ENCODE measurements at regions not wholly inside any gene's neighbourhood (a gene's known extent, or its start where the extent isn't known, plus 50 kb on each side); places are given as distances from the start of the nearest gene placed in this dataset.

DNA sequence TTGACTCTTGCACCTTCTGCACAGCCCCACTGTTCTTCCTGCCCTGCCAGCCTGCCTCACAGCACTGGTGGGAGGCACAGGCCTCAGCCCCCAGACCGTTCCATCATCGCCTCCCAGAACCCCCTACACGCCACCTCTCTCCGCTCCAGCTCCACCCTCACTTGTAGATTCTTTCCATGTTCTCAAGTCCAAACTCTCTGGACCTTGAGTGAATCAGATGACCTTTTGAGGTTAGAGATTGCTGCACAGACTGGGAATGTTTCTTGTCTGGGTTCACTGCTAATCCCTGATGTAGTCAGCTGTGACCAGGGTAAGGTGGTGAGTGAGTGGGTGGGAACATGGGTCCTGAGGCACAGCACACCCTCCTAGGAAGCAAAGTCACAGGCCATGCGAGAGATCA lies 272.4 kb downstream of the IRF8 start:
- no peak for FAIRE-seq

DNA sequence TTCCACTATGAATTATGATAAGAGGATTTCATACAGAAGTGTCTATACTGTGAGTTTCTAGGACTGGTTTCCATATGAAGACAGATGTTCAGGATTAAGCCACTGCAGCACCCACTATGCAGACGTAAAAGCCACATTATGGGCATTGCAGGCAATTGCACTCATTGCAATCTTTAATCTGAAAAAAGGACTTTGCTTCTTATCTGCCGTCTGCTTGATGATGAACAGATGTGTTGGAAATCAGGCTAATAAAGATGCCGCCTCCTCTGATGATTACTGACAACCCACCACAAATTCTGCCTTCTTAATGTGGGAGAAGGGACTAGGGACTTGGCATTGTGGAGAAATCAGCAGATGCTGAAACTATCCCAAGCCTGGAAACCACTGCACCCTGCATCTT lies 276.9 kb downstream of the IRF8 start:
- FAIRE-seq, result no peak

- FAIRE-seq, result no peak
These were observed 277.5 kb downstream of the IRF8 start for GRCh38 chr16:86176462-86176861.

DNA sequence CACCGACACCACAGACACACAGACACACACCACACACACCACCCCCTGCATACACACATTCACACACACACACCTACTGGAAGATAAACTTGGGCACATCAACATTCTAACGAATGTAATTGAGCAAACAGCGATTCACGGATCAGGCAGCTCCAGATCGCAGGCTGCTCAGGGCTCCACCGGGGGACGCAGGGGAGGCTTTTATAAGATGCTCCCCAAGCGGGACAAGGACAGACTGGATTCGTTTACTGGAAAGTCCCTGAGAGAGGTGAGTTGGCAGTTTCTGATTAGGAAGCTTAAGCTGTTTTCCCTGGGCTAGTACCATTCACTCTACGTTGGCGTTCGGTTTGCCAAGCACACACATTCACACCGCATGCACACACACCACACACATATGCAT lies 281.3 kb downstream of the IRF8 start:
- FAIRE-seq, result no peak

- no peak for FAIRE-seq
These were observed 281.8 kb downstream of the IRF8 start for GRCh38 chr16:86180780-86181179.

- FAIRE-seq, result no peak
These were observed 282.6 kb downstream of the IRF8 start for GRCh38 chr16:86181526-86181925.

DNA sequence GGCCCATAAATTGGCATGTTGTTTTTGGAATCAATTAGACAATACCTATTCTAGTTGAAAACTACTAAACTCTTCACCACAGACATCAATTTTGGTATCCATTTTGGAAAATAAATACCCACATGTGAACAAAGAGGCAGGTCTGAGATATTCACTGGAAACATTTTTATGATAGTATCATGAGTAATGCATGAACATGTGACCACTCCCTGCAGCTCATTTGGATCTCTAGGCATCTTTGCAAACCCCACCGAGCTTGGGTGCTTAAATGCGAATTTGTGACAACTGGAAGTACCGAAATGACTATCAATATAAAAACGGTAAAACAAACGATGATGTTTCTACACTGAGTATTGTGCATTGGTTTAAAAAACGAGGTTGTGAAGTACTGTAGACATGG lies 285.2 kb downstream of the IRF8 start:
- no peak for FAIRE-seq

- no peak for FAIRE-seq
These were observed 286.1 kb downstream of the IRF8 start for GRCh38 chr16:86185089-86185488.

- no peak for FAIRE-seq
These were observed 287.4 kb downstream of the IRF8 start for GRCh38 chr16:86186313-86186712.

DNA sequence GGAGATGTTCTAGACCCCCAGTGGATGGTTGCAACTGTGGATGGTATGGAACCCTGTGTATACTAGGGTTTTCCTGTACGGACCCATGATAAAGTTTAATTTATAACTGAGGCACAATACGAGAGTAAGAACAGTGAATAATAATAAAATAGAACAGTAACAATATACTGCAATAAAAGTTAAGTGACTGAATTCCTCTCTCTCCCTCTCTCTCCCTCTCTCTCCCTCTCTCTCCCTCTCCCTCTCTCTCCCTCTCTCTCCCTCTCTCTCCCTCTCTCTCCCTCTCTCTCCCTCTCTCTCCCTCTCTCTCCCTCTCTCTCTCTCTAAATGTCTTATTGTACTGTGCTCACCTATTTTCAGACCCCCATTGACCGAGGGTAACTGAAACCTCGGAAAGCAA lies 291.0 kb downstream of the IRF8 start:
- FAIRE-seq, result no peak

DNA sequence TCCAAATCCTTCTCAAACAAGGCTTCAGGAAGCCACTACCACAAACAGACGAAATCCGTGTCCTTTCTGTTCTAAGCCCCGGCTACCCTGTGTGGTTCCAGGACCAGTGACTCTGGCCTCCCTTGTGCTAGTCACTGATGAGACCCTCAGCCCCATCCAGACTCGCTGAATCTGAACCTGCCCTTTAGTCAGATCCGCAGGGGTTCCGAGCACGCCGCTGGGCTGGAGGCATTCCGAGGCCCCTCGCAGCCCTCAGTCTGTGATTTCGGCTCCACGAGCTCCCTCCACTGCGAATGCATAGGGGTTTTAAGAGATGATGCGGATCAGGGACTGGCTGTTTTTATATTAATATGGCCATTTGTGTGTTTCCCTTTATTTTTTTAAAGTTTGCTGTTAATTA lies 292.7 kb downstream of the IRF8 start:
- no peak for FAIRE-seq

- no peak for FAIRE-seq
These were observed 294.7 kb downstream of the IRF8 start for GRCh38 chr16:86193528-86194193.

DNA sequence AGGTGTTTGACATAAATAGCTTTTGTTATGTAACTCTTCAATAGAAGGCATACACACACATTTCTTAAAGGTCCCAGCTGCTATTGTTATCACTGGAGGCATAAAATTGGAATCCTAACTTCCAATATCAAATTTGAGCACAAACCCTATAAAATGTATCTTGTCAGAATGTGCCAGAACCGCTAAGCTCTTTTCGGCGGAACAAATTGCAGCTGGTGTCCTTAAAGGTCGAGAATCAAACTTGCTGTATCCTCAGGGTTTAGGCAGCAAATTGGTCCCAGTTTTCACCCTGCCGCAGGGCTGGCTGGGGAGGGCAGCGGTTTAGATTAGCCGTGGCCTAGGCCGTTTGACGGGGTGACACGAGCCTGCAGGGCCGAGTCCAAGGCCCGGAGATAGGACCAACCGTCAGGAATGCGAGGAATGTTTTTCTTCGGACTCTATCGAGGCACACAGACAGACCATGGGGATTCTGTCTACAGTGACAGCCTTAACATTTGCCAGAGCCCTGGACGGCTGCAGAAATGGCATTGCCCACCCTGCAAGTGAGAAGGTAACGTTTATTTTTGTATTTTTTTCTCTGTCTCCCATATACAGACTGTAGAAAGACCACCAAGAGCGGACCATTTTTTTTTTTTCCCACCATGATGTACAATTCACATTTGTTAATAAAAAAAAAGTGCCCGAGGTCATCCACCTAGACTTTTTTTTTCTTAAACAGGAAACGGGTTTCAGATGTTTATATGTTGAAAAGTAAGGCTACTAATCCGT lies 297.1 kb downstream of the IRF8 start:
- no peak for FAIRE-seq

DNA sequence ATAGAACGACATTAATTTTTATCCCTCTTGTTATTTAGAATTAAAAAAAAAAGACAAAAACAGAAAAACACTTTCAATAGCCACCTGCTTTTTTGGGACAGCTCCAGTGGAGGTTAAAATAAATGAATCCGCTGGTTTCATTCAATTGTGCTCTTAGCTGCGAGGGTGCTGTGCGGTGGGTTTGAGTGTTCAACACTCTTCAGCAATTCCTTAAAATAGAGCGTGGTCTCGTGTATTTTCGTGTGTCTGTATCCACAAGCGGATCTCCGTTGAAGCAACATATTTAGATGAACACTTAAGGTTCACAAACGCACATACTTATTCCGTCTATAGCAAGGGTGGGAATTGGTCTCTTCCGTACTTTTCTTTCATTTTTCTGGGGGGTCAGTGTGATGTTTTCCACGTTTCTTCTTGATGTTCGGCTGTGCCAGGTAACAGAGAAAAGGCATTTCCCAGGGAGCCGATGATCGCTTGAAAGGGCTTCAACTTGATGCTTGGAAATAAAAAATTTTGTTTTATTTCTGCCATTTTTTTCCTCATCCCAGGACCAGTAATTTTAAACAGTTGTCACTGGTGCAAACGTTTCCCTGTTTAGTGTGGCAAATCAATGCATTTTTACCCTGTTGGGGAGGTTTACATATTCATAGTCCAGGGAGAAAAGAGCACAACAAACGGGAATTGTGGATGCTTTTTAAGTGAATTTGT lies 297.9 kb downstream of the IRF8 start:
- FAIRE-seq, result no peak

GRCh38 chr16:86198206-86199118 lies 299.5 kb downstream of the IRF8 start:
- no peak for FAIRE-seq

DNA sequence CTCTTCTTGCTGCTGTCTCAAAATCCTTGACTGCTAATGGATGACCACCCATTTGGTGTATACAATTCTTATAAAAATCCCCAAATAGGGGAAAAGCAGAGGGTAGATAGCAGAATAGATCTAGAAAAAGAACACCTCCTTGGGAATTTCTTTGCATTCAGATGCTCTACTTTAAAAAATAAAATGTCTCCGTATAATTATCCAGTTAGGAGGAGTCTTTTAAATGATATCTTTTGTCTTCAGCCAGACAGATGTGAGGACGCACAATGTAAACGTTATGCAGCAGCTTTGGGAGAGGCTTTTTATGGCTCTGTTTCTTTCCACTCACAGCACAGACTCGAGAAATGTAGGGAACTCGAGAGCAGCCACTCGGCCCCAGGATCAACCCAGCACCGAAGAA lies 300.2 kb downstream of the IRF8 start:
- FAIRE-seq, result no peak

DNA sequence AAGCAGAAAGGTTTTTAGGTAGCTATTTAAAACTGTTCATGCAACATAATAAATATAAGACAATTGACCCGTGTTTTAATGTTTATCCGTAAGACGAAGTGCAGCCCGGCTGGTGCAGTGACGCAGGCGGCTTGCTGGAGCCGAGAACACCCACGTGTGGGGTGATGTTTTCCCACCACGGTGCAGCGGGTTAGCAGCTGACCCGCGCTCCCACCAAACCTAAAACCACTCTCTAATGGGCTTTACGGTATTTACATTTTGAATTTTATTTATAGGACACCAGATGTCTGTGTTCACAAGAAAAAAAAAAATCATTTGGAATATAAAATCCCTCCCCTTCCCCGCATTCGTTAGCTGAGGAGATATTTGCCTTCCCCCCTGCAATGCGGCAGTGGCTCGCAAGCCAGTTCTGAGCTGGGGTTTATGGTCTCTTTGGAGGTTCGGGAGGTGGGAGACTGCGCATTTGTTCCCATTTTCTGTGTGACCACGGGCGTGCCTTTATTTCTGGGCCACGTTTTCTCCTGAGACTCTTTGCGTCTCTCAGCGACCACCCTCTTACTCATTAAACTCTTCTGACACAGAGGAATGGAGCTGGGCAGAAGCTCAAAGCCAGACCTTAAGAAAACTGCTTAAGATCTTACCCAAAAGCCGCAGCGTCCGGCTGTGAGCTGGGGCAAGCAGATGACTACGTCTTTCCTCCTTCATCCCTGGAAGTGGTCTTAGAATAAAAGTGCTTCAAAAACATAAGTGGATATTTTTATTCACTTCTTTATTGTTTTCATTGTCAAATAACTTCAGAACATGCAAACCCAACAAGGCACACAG lies 301.1 kb downstream of the IRF8 start:
- no peak for FAIRE-seq

GRCh38 chr16:86200722-86201121 lies 301.8 kb downstream of the IRF8 start:
- no peak for FAIRE-seq

- no peak for FAIRE-seq
These were observed 302.8 kb downstream of the IRF8 start for GRCh38 chr16:86201746-86202145.

- FAIRE-seq, result no peak
These were observed 303.3 kb downstream of the IRF8 start for GRCh38 chr16:86202267-86202666.

DNA sequence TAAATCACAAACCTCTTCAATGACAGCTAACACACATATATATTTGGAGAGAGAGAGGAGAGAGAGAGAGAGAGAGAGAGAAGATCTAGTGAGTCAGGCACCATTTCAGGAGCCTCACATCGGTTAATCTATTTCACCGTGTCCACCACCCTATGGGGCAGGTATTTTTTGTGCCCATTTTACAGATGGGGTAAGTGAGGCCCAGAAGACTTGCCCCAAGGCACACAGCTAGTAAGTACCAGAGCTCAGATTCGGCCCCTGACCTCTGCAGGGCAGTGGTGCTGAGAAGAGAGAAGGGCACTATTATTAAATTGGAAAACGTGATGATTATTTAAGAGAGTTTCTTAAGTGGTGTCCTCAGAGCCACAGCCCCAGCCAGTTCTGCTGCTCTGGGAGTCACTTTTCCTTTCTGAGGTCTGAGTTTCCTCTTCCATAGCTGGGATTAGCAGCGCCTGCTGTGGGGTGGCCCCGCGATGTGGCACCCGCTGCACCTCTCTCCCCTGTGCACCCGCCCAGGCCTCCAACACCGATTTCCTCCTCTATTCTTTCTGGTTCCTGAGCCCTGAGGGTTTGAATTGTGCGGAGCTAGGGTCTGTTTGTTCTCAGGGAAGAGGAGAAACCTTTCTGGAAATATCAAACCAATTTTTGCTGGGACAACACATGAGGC lies 303.9 kb downstream of the IRF8 start:
- FAIRE-seq, result no peak
